ENCODE measurements at regions not wholly inside any gene's neighbourhood (a gene's known extent, or its start where the extent isn't known, plus 50 kb on each side); places are given as distances from the start of the nearest gene placed in this dataset.

GRCh38 chr15:49789436-49789835 lies 168.6 kb downstream of the DTWD1 start (continued):
- TF ChIP-seq SNAI2 (CRISPR knock-in tag; IDR thresholded peaks at IDR 0.05) (no peak), ISL1 (CRISPR knock-in tag; IDR thresholded peaks at IDR 0.05) (no peak), ZFP30 (CRISPR knock-in tag; IDR thresholded peaks at IDR 0.05) (no peak), ZFP3 (CRISPR knock-in tag; IDR thresholded peaks at IDR 0.05) (no peak)

DNA sequence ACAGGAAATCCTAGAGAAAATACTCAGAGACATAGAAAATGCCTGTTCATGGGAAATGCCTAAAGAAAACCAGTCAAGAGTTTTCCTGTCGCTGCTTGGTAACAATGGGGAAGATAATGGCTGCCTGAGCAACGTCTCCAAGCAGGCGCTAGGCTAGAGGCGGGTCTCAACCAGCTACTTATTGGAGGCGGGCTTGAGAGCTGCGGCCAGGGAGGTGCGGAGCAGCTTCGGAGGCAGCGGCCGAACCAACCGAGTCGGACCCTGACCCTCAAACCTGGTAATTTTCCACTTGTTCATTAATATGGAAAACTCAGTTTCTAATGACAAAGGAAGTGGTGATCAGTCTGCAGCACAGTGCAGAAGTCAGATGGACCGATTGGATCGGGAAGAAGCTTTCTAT lies 173.1 kb downstream of the DTWD1 start:
- ATAC-seq = no peak
- TF ChIP-seq ZNF70 (CRISPR knock-in tag; IDR thresholded peaks at IDR 0.05) (no peak), ARNTL (CRISPR knock-in tag; IDR thresholded peaks at IDR 0.05; ENCODE audit: borderline replicate concordance, low read depth) (no peak), OSR1 (CRISPR knock-in tag; IDR thresholded peaks at IDR 0.05) (no peak), ZC3H10 (CRISPR knock-in tag; IDR thresholded peaks at IDR 0.05) (no peak), ZFP3 (CRISPR knock-in tag; IDR thresholded peaks at IDR 0.05) (no peak), PPARA (CRISPR knock-in tag; IDR thresholded peaks at IDR 0.05; ENCODE audit: borderline replicate concordance) (no peak), ESRRG (CRISPR knock-in tag; IDR thresholded peaks at IDR 0.05) (no peak), ISL1 (CRISPR knock-in tag; IDR thresholded peaks at IDR 0.05) (no peak), TOX (CRISPR knock-in tag; IDR thresholded peaks at IDR 0.05; ENCODE audit: borderline replicate concordance) (no peak), BACH2 (CRISPR knock-in tag; IDR thresholded peaks at IDR 0.05; ENCODE audit: borderline replicate concordance) (no peak)
- TF ChIP-seq, protein P1, sequence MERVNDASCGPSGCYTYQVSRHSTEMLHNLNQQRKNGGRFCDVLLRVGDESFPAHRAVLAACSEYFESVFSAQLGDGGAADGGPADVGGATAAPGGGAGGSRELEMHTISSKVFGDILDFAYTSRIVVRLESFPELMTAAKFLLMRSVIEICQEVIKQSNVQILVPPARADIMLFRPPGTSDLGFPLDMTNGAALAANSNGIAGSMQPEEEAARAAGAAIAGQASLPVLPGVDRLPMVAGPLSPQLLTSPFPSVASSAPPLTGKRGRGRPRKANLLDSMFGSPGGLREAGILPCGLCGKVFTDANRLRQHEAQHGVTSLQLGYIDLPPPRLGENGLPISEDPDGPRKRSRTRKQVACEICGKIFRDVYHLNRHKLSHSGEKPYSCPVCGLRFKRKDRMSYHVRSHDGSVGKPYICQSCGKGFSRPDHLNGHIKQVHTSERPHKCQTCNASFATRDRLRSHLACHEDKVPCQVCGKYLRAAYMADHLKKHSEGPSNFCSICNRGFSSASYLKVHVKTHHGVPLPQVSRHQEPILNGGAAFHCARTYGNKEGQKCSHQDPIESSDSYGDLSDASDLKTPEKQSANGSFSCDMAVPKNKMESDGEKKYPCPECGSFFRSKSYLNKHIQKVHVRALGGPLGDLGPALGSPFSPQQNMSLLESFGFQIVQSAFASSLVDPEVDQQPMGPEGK (CRISPR knock-in tag; IDR thresholded peaks at IDR 0.05; ENCODE audit: borderline replicate concordance) = no peak

DNA sequence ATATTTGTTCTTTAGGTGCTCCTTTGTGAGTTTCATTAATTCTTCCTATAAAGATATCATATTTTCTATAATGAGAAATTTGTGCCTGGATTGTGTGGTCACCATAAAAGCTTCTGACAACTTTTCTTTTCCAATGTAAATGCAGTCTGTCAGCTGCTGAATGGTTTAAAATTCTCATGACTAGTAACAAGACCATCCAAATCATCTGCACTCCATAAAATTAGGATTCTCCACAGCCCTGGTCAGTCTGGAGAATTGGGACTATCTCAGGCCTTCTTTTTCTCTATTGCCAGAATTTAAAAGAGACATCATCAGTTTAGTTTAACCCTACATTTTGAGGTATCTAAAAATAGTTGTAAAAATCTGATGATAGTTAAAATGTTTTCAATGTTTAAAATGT lies 180.9 kb downstream of the DTWD1 start:
- TF ChIP-seq, protein P2, sequence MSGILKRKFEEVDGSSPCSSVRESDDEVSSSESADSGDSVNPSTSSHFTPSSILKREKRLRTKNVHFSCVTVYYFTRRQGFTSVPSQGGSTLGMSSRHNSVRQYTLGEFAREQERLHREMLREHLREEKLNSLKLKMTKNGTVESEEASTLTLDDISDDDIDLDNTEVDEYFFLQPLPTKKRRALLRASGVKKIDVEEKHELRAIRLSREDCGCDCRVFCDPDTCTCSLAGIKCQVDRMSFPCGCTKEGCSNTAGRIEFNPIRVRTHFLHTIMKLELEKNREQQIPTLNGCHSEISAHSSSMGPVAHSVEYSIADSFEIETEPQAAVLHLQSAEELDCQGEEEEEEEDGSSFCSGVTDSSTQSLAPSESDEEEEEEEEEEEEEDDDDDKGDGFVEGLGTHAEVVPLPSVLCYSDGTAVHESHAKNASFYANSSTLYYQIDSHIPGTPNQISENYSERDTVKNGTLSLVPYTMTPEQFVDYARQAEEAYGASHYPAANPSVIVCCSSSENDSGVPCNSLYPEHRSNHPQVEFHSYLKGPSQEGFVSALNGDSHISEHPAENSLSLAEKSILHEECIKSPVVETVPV (CRISPR knock-in tag; IDR thresholded peaks at IDR 0.05) = no peak
- TF ChIP-seq CSDC2 (CRISPR knock-in tag; IDR thresholded peaks at IDR 0.05) (no peak), ISL1 (CRISPR knock-in tag; IDR thresholded peaks at IDR 0.05) (no peak), RARB (CRISPR knock-in tag; IDR thresholded peaks at IDR 0.05) (no peak), ZNF8 (CRISPR knock-in tag; IDR thresholded peaks at IDR 0.05) (no peak), PPARA (CRISPR knock-in tag; IDR thresholded peaks at IDR 0.05; ENCODE audit: borderline replicate concordance) (no peak), ZNF565 (CRISPR knock-in tag; conservative IDR thresholded peaks at IDR 0.05; ENCODE audit: low read depth) (no peak), TSHZ2 (CRISPR knock-in tag; IDR thresholded peaks at IDR 0.05) (no peak), SNAI2 (CRISPR knock-in tag; IDR thresholded peaks at IDR 0.05) (no peak), BACH2 (CRISPR knock-in tag; IDR thresholded peaks at IDR 0.05; ENCODE audit: borderline replicate concordance) (no peak), OSR1 (CRISPR knock-in tag; IDR thresholded peaks at IDR 0.05) (no peak), ARNTL (CRISPR knock-in tag; IDR thresholded peaks at IDR 0.05; ENCODE audit: borderline replicate concordance, low read depth) (no peak)
- TF ChIP-seq, protein P3, sequence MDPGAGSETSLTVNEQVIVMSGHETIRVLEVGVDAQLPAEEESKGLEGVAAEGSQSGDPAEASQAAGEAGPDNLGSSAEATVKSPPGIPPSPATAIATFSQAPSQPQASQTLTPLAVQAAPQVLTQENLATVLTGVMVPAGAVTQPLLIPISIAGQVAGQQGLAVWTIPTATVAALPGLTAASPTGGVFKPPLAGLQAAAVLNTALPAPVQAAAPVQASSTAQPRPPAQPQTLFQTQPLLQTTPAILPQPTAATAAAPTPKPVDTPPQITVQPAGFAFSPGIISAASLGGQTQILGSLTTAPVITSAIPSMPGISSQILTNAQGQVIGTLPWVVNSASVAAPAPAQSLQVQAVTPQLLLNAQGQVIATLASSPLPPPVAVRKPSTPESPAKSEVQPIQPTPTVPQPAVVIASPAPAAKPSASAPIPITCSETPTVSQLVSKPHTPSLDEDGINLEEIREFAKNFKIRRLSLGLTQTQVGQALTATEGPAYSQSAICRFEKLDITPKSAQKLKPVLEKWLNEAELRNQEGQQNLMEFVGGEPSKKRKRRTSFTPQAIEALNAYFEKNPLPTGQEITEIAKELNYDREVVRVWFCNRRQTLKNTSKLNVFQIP (CRISPR knock-in tag; IDR thresholded peaks at IDR 0.05; ENCODE audit: borderline replicate concordance, low read depth) = no peak
- ATAC-seq = no peak
